Activated naive CD4-positive, alpha-beta T cell treated with anti-CD3 and anti-CD28 coated beads, Interleukin-2, amount 50 U/mL, for 24 hours (primary cell): ENCODE measurements at regions not wholly inside any gene's neighbourhood (a gene's known extent, or its start where the extent isn't known, plus 50 kb on each side); places are given as distances from the start of the nearest gene placed in this dataset.

Source experiments
- H3K27ac Mint-ChIP-seq: one replicate; pipeline ENCODE4 v1.8.0; 2021; ENCODE audit warnings: mild to moderate bottlenecking, mixed read lengths
- H3K27me3 Mint-ChIP-seq: one replicate; pipeline ENCODE4 v1.8.0; 2021; ENCODE audit warnings: mixed read lengths
- H3K36me3 Mint-ChIP-seq: one replicate; pipeline ENCODE4 v1.8.0; 2021; ENCODE audit warnings: mixed read lengths
- H3K4me1 Mint-ChIP-seq: one replicate; pipeline ENCODE4 v1.8.0; 2021; ENCODE audit warnings: mixed read lengths
- H3K4me3 Mint-ChIP-seq: one replicate; pipeline ENCODE4 v1.8.0; 2021; ENCODE audit warnings: mild to moderate bottlenecking, mixed read lengths
- H3K9me3 Mint-ChIP-seq: one replicate; pipeline ENCODE4 v1.8.0; 2021; ENCODE audit warnings: mixed read lengths

- peaks cover 3% of the 10 kb centered on the region for H3K27me3 Mint-ChIP-seq
- H3K27ac Mint-ChIP-seq: no peak overlapping the region
- no peaks in the 10 kb centered on the region for H3K4me1 Mint-ChIP-seq
- H3K9me3 Mint-ChIP-seq: no peaks in the 10 kb centered on the region
- H3K36me3 Mint-ChIP-seq: no peaks in the 10 kb centered on the region
- H3K4me3 Mint-ChIP-seq: no peak overlapping the region
Measured at GRCh38 chr16:54443839-54444238, 157.3 kb upstream of the IRX3 start.

DNA sequence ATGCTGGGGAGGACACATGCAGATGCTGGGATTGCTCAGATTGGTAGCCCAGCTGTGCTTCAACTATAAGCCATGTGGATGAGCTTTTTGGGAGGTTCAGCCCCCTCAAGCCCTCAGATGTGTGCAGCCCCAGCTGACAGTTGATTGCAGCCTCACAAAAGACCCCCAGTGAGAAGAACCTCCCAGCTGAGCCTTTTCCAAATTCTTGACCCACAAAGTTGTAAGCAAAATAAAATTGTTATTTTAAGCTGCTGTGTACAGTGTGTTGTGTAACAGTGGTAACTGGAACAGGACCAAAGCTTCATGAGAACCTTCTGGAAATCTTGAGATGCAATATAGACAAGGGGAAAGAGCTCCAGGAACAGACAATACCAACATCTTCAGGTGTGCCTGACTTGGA is 156.8 kb upstream of the IRX3 start:
- Mint-ChIP-seq H3K27ac (no peak overlapping the region), H3K36me3 (no peaks in the 10 kb centered on the region), H3K4me3 (no peak overlapping the region), H3K27me3 (peaks cover 3% of the 10 kb centered on the region), H3K4me1 (no peaks in the 10 kb centered on the region), H3K9me3 (no peaks in the 10 kb centered on the region)

- Mint-ChIP-seq H3K27ac (no peak overlapping the region), H3K36me3 (no peaks in the 10 kb centered on the region), H3K4me3 (no peak overlapping the region), H3K9me3 (no peaks in the 10 kb centered on the region), H3K27me3 (no peaks in the 10 kb centered on the region), H3K4me1 (no peaks in the 10 kb centered on the region)
Measured at GRCh38 chr16:54442864-54443263, 156.3 kb upstream of the IRX3 start.

GRCh38 chr16:54438469-54438868 is 151.9 kb upstream of the IRX3 start:
- Mint-ChIP-seq H3K27ac (no peak overlapping the region), H3K27me3 (peaks cover 6% of the 10 kb centered on the region), H3K4me3 (no peak overlapping the region), H3K4me1 (no peaks in the 10 kb centered on the region), H3K9me3 (peaks cover 5% of the 10 kb centered on the region), H3K36me3 (no peaks in the 10 kb centered on the region)

DNA sequence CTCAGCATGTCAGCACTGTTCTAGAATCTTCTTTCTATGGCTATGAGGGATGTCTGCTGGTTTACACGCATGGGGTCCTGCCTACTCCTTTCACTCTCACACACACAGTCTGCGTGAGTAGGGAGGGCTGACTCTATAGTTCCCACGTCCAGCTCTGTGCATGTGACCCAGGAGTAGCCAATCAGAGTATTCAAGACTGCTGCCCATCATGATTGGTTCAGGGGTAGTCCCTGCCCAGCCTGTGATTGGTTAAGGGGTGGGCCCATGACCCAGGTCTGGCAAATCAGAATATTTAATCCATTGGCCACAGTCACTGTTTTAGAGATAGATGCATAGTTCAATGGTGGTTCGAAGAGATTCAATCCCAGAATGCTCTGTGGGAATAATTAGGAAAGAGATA is 151.3 kb upstream of the IRX3 start:
- no peaks in the 10 kb centered on the region for H3K36me3 Mint-ChIP-seq
- no peak overlapping the region for H3K27ac Mint-ChIP-seq
- H3K9me3 Mint-ChIP-seq: peaks cover 5% of the 10 kb centered on the region
- H3K4me3 Mint-ChIP-seq: no peak overlapping the region
- H3K4me1 Mint-ChIP-seq: no peaks in the 10 kb centered on the region
- peaks cover 9% of the 10 kb centered on the region for H3K27me3 Mint-ChIP-seq

- no peak overlapping the region for H3K27ac Mint-ChIP-seq
- H3K4me3 Mint-ChIP-seq: no peak overlapping the region
- H3K4me1 Mint-ChIP-seq: no peaks in the 10 kb centered on the region
- H3K27me3 Mint-ChIP-seq: peaks cover 11% of the 10 kb centered on the region
- peaks cover 5% of the 10 kb centered on the region for H3K9me3 Mint-ChIP-seq
- H3K36me3 Mint-ChIP-seq: no peaks in the 10 kb centered on the region
Measured at GRCh38 chr16:54437401-54437800, 150.8 kb upstream of the IRX3 start.

GRCh38 chr16:54436346-54436745 is 149.8 kb upstream of the IRX3 start:
- H3K36me3 Mint-ChIP-seq: no peaks in the 10 kb centered on the region
- H3K27me3 Mint-ChIP-seq: peaks cover 13% of the 10 kb centered on the region
- peaks cover 7% of the 10 kb centered on the region for H3K9me3 Mint-ChIP-seq
- H3K4me3 Mint-ChIP-seq: no peak overlapping the region
- no peak overlapping the region for H3K27ac Mint-ChIP-seq
- H3K4me1 Mint-ChIP-seq: no peaks in the 10 kb centered on the region

- H3K36me3 Mint-ChIP-seq: no peaks in the 10 kb centered on the region
- peaks cover 24% of the 10 kb centered on the region for H3K27me3 Mint-ChIP-seq
- H3K4me3 Mint-ChIP-seq: no peak overlapping the region
- peaks cover 15% of the 10 kb centered on the region for H3K9me3 Mint-ChIP-seq
- H3K27ac Mint-ChIP-seq: no peak overlapping the region
- no peaks in the 10 kb centered on the region for H3K4me1 Mint-ChIP-seq
Measured at GRCh38 chr16:54434859-54435258, 148.3 kb upstream of the IRX3 start.

- H3K27ac Mint-ChIP-seq: no peak overlapping the region
- peaks cover 29% of the 10 kb centered on the region for H3K27me3 Mint-ChIP-seq
- no peak overlapping the region for H3K4me3 Mint-ChIP-seq
- no peaks in the 10 kb centered on the region for H3K36me3 Mint-ChIP-seq
- no peaks in the 10 kb centered on the region for H3K4me1 Mint-ChIP-seq
- peaks cover 15% of the 10 kb centered on the region for H3K9me3 Mint-ChIP-seq
Measured at GRCh38 chr16:54432897-54433229, 146.3 kb upstream of the IRX3 start.

DNA sequence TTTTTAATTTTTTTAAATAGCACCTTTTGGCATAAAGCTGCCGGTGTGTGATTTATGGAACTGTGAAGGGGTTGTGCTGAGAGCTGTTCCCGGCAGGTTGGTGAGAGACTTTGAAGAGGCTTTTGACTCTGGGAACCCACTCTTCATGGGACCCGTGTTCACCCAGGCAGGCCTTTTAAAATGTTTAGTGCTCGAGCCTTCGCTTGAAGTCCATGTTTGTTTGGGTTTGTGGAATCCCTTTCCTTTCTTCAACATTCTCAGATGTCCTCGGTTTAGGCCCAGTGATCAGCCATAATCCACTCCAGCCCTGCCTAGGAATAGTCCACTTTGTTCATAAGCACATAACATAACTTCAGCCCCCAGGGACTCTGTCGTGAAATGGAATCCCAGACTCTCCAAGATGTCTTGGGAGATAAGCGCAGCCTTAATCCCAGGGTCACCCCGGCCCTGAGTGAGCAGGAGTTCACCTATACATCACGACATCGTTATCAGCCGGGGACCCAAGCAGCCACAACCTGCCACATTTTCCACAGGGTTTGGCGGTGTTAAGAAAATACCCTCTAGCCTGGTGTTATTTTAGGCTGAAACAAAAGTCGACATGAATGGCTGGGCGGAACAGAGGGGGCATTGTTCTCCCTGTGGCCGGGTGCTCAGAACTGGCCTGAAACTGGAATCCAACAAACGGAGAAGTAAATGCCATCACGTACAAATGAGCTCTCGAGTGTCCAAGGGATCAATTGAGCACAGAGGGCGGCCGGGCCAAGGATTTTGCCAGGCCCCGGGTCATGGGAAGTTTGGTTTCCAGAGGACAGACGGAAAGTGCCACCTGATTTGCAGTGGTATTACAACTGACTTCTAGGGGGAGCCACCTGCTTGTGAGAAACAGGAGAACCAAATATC is 145.7 kb upstream of the IRX3 start:
- Mint-ChIP-seq H3K4me3 (no peak overlapping the region), H3K27me3 (peaks cover 29% of the 10 kb centered on the region), H3K27ac (no peak overlapping the region), H3K4me1 (no peaks in the 10 kb centered on the region), H3K9me3 (peaks cover 15% of the 10 kb centered on the region), H3K36me3 (no peaks in the 10 kb centered on the region)

DNA sequence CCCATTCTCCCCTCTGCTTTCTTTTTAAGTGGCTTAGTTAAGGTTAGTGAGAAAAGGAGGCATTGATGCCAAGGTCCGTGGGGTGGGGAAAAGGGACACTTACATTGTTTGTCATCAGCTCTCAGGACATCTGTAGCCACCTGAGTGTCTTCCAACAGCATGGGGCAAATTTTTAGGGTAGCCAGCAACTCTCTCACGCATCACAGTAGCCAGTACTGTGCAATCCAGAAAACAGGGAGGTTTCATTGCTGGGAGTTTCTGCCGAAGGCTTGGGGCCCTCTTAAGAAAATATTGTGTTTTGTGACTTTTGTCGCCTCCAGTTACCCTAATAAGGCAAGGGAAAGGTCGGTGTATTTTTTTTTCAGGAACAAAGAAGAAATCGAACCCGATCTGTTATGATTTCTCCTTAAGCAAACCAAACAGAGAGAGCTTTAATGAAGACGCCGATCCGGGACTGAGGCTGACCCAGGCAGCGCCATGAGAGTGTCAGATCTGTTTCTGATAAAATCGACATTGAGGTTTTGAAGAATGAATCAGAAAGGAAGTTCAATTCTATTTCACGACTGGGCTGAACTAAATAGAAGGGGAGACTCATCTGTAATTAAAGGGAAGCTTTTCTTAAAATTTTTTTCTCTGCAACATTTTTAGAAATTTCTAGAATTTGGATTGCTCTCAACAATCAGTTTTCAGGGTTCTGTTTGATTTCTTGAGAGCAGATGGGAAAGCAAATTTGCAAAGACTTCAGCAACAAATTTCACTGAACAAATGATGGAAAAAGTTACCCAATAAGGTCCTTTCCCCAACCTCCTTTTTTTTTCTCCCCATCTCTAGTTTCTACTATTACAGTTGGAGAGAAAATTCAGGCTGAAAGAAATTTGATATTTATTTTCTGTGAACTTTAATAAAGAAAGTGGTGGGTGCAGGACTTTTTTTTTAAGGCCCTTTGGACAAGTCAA is 144.7 kb upstream of the IRX3 start:
- peaks cover 31% of the 10 kb centered on the region for H3K27me3 Mint-ChIP-seq

GRCh38 chr16:54430491-54431030 is 144.0 kb upstream of the IRX3 start:
- Mint-ChIP-seq H3K4me3 (no peak overlapping the region), H3K27ac (no peak overlapping the region), H3K27me3 (peaks cover 29% of the 10 kb centered on the region), H3K4me1 (no peaks in the 10 kb centered on the region), H3K36me3 (no peaks in the 10 kb centered on the region), H3K9me3 (peaks cover 15% of the 10 kb centered on the region)

More for the DNA sequence above, 144.7 kb upstream of the IRX3 start:
- no peaks in the 10 kb centered on the region for H3K4me1 Mint-ChIP-seq
- no peak overlapping the region for H3K27ac Mint-ChIP-seq
- H3K4me3 Mint-ChIP-seq: no peak overlapping the region
- peaks cover 15% of the 10 kb centered on the region for H3K9me3 Mint-ChIP-seq
- no peaks in the 10 kb centered on the region for H3K36me3 Mint-ChIP-seq

DNA sequence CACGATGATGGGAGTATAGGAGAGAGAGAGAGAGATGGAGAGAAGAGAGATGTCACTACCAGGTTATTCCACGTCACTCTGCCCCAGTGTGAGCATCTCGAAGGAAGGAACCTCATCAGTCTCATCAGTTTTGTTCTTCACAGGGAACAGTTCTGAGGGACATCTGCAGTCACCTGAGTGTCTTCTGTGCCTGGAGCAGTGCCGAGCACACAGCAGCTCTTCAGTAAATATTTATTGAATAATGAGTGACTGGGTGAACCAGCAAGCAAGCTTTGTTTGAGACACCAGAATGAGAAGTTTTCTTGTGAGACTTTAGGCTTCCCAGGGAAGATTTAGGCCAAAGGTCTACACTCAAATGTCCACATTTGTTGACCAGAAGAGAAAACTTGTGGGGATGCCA is 142.4 kb upstream of the IRX3 start:
- Mint-ChIP-seq H3K4me3 (no peak overlapping the region), H3K4me1 (no peaks in the 10 kb centered on the region), H3K9me3 (peaks cover 10% of the 10 kb centered on the region), H3K36me3 (no peaks in the 10 kb centered on the region), H3K27me3 (peaks cover 24% of the 10 kb centered on the region), H3K27ac (no peak overlapping the region)

DNA sequence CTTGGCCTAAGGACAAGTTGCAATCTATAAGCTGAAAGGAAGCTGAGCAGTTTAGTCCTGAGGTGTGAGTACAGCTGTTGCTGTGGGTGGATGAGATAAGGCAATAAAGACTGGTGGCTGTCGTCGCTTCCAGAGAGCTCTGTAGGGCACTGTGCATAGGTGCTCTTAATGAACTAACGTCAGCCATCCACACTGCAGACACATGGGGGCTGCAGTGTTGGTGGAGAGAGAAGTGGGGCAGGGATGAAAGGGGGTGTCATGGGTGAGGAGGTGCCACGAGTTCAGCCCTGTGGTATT is 139.9 kb upstream of the IRX3 start:
- peaks cover 9% of the 10 kb centered on the region for H3K9me3 Mint-ChIP-seq
- H3K27ac Mint-ChIP-seq: no peak overlapping the region
- H3K4me3 Mint-ChIP-seq: no peak overlapping the region
- no peaks in the 10 kb centered on the region for H3K36me3 Mint-ChIP-seq
- peaks cover 19% of the 10 kb centered on the region for H3K27me3 Mint-ChIP-seq
- no peaks in the 10 kb centered on the region for H3K4me1 Mint-ChIP-seq

- Mint-ChIP-seq H3K4me3 (no peak overlapping the region), H3K36me3 (no peaks in the 10 kb centered on the region), H3K27me3 (peaks cover 13% of the 10 kb centered on the region), H3K9me3 (peaks cover 3% of the 10 kb centered on the region), H3K27ac (no peak overlapping the region), H3K4me1 (no peaks in the 10 kb centered on the region)
Measured at GRCh38 chr16:54425681-54426552, 139.3 kb upstream of the IRX3 start.
